Loucy (cell line): ENCODE measurements at regions not wholly inside any gene's neighbourhood (a gene's known extent, or its start where the extent isn't known, plus 50 kb on each side); places are given as distances from the start of the nearest gene placed in this dataset.

Experiments used
- H2AFZ ChIP-seq: fragments of 200-600 bp; sonication (generic); 2 replicates; pipeline ENCODE4 v1.6.0; 2016; ENCODE audit warnings: antibody characterized with exemption, mild to moderate bottlenecking, low read length, moderate library complexity
- H3F3A ChIP-seq: fragments of 200-600 bp; 2 replicates; pipeline ENCODE4 v1.6.0; 2016; ENCODE audit warnings: antibody characterized with exemption, low read depth, mild to moderate bottlenecking
- H3K27me3 ChIP-seq: fragments of 200-600 bp; sonication (generic); 2 replicates; pipeline ENCODE4 v1.6.1; 2014; ENCODE audit warnings: low read length, mild to moderate bottlenecking; ENCODE audit not compliant: insufficient read depth, poor library complexity, severe bottlenecking
- H3K36me3 ChIP-seq: fragments of 200-600 bp; sonication (generic); 2 replicates; pipeline ENCODE4 v1.6.1; 2016; ENCODE audit warnings: low read length; ENCODE audit not compliant: insufficient read depth
- H3K4me1 ChIP-seq: fragments of 200-600 bp; sonication (generic); 2 replicates; pipeline ENCODE4 v1.5.1; 2014; ENCODE audit warnings: low read length, mild to moderate bottlenecking; ENCODE audit not compliant: insufficient read depth, poor library complexity, severe bottlenecking
- H3K4me2 ChIP-seq: fragments of 200-600 bp; sonication (generic); 2 replicates; pipeline ENCODE4 v1.6.0; 2014; ENCODE audit warnings: antibody characterized with exemption, low read length, low read depth, mild to moderate bottlenecking; ENCODE audit not compliant: poor library complexity, severe bottlenecking
- H3K4me3 ChIP-seq: fragments of 200-600 bp; sonication (generic); 2 replicates; pipeline ENCODE4 v1.5.1; 2014; ENCODE audit warnings: low read length, mild to moderate bottlenecking, mixed read lengths; ENCODE audit not compliant: poor library complexity, severe bottlenecking
- H3K79me2 ChIP-seq: fragments of 200-600 bp; sonication (generic); 2 replicates; pipeline ENCODE4 v1.6.1; 2014; ENCODE audit warnings: low read length; ENCODE audit not compliant: insufficient read depth
- H3K9ac ChIP-seq: fragments of 200-600 bp; sonication (generic); 2 replicates; pipeline ENCODE4 v1.6.0; 2014; ENCODE audit warnings: mild to moderate bottlenecking, low read depth, low read length, moderate library complexity; ENCODE audit not compliant: poor library complexity, severe bottlenecking
- H3K9me2 ChIP-seq: fragments of 200-600 bp; sonication (generic); replicated peaks from 2 replicates; pipeline ENCODE4 v1.6.1; 2016; ENCODE audit warnings: low read depth, low read length, mixed read lengths
- H3K9me3 ChIP-seq: fragments of 200-600 bp; sonication (generic); 2 replicates; pipeline ENCODE4 v1.6.1; 2014; ENCODE audit warnings: mild to moderate bottlenecking, antibody characterized with exemption, low read length, low read depth; ENCODE audit not compliant: insufficient read depth
- H4K20me1 ChIP-seq: fragments of 200-600 bp; sonication (generic); 2 replicates; pipeline ENCODE4 v1.6.0; 2014; ENCODE audit warnings: antibody characterized with exemption, low read length, mild to moderate bottlenecking; ENCODE audit not compliant: insufficient read depth, poor library complexity, severe bottlenecking
- CTCF ChIP-seq: fragments of 200-600 bp; sonication (generic); conservative IDR thresholded peaks from 2 replicates; pipeline ENCODE4 v1.5.1; 2014; ENCODE audit warnings: mild to moderate bottlenecking, antibody characterized with exemption, low read length
- EZH2phosphoT487 ChIP-seq: fragments of 200-600 bp; IDR thresholded peaks from 2 replicates; pipeline ENCODE4 v1.6.1; 2018; ENCODE audit warnings: antibody characterized with exemption, mild to moderate bottlenecking, moderate library complexity, borderline replicate concordance

- H3K4me1 ChIP-seq, result no peaks in the 10 kb centered on the region
- H3K36me3 ChIP-seq, result no peaks in the 10 kb centered on the region
- no peak overlapping the region for H2AFZ ChIP-seq
- H3K4me2 ChIP-seq, result no peak overlapping the region
- H3K9me3 ChIP-seq, result no peaks in the 10 kb centered on the region
- no peak for TF ChIP-seq EZH2phosphoT487
- TF ChIP-seq CTCF, result no peak
- no peaks in the 10 kb centered on the region for H4K20me1 ChIP-seq
- H3F3A ChIP-seq, result no peaks in the 10 kb centered on the region
- H3K79me2 ChIP-seq, result no peaks in the 10 kb centered on the region
- H3K9ac ChIP-seq, result no peak overlapping the region
- H3K9me2 ChIP-seq, result no peaks in the 10 kb centered on the region
- no peak overlapping the region for H3K4me3 ChIP-seq
- H3K27me3 ChIP-seq, result no peaks in the 10 kb centered on the region
These were observed 542.7 kb upstream of the LUZP2 start for GRCh38 chr11:23953951-23954710.

GRCh38 chr11:23954730-23955129 is 542.1 kb upstream of the LUZP2 start:
- H3K4me2 ChIP-seq, result no peak overlapping the region
- H3K9me2 ChIP-seq, result no peaks in the 10 kb centered on the region
- H3F3A ChIP-seq, result no peaks in the 10 kb centered on the region
- H3K9ac ChIP-seq, result no peak overlapping the region
- H3K4me1 ChIP-seq, result no peaks in the 10 kb centered on the region
- H3K4me3 ChIP-seq, result no peak overlapping the region
- no peak overlapping the region for H2AFZ ChIP-seq
- TF ChIP-seq CTCF, result no peak
- TF ChIP-seq EZH2phosphoT487, result no peak
- H3K27me3 ChIP-seq, result no peaks in the 10 kb centered on the region
- no peaks in the 10 kb centered on the region for H3K79me2 ChIP-seq
- H4K20me1 ChIP-seq, result no peaks in the 10 kb centered on the region
- H3K9me3 ChIP-seq, result no peaks in the 10 kb centered on the region
- no peaks in the 10 kb centered on the region for H3K36me3 ChIP-seq

- H3K4me1 ChIP-seq, result no peaks in the 10 kb centered on the region
- H3K9me3 ChIP-seq, result no peaks in the 10 kb centered on the region
- H3K9ac ChIP-seq, result no peak overlapping the region
- no peak overlapping the region for H3K4me3 ChIP-seq
- H3K4me2 ChIP-seq, result no peak overlapping the region
- H3F3A ChIP-seq, result no peaks in the 10 kb centered on the region
- no peaks in the 10 kb centered on the region for H3K36me3 ChIP-seq
- H3K79me2 ChIP-seq, result no peaks in the 10 kb centered on the region
- H4K20me1 ChIP-seq, result no peaks in the 10 kb centered on the region
- H3K9me2 ChIP-seq, result no peaks in the 10 kb centered on the region
- TF ChIP-seq EZH2phosphoT487 (no peak), CTCF (no peak)
- no peak overlapping the region for H2AFZ ChIP-seq
- no peaks in the 10 kb centered on the region for H3K27me3 ChIP-seq
These were observed 540.3 kb upstream of the LUZP2 start for GRCh38 chr11:23956586-23956985.
